ENCODE measurements at regions not wholly inside any gene's neighbourhood (a gene's known extent, or its start where the extent isn't known, plus 50 kb on each side); places are given as distances from the start of the nearest gene placed in this dataset.
A peak's percentile ranks its signal among the peaks of the same experiment; 100 is the strongest.

DNA sequence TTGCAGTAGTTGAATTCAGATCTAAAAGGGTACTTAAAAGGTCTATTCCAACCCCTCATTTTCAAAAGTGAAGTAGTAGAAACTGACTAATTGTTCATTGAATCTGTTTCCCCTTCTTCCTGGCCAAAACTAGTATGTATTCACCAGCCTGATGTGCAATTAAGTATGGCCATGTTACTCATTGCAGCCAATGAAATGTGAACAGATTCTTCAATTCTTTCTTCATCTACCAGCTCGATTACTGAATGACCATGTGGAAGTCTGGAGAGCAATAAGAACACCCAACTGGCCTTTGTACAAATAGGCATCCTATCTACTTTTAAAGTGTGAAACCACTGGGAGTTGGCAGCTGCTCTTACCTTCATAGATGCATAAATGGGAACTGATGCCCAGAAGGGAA lies 449.0 kb upstream of the ID2 start:
- CTCF ChIA-PET, result interaction anchor here (1.3 kb wide), 1 partner anchor 82 kb away, joined by 3 read pairs; no protein-coding TSS in a partner anchor

GRCh38 chr2:8234253-8234652 lies 447.6 kb upstream of the ID2 start:
- CTCF ChIA-PET, result interaction anchor here (0.9 to 1.8 kb wide), 6 partner anchors 12 to 447 kb away, joined by 3 to 8 read pairs (median 3); partner anchors contain the start of gene ID2
- POLR2A ChIA-PET, result interaction anchor here (0.7 to 2.2 kb wide), 3 partner anchors 67 to 448 kb away, joined by 3 to 24 read pairs (median 3); partner anchors contain the start of gene ID2
- DNase-seq (ENCODE audit: extremely low spot score), result no peak
- TF ChIP-seq, protein P1, sequence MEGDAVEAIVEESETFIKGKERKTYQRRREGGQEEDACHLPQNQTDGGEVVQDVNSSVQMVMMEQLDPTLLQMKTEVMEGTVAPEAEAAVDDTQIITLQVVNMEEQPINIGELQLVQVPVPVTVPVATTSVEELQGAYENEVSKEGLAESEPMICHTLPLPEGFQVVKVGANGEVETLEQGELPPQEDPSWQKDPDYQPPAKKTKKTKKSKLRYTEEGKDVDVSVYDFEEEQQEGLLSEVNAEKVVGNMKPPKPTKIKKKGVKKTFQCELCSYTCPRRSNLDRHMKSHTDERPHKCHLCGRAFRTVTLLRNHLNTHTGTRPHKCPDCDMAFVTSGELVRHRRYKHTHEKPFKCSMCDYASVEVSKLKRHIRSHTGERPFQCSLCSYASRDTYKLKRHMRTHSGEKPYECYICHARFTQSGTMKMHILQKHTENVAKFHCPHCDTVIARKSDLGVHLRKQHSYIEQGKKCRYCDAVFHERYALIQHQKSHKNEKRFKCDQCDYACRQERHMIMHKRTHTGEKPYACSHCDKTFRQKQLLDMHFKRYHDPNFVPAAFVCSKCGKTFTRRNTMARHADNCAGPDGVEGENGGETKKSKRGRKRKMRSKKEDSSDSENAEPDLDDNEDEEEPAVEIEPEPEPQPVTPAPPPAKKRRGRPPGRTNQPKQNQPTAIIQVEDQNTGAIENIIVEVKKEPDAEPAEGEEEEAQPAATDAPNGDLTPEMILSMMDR (IDR thresholded peaks at IDR 0.05; ENCODE audit: control extremely low read depth, extremely low read depth, low read depth, missing control alignments), result no peak

More for the DNA sequence above, 449.0 kb upstream of the ID2 start:
- TF ChIP-seq, protein P1 (IDR thresholded peaks at IDR 0.05; ENCODE audit: control extremely low read depth, extremely low read depth, low read depth, missing control alignments), result no peak
- POLR2A ChIA-PET, result no interaction called here
- no peak for DNase-seq (ENCODE audit: extremely low spot score)

DNA sequence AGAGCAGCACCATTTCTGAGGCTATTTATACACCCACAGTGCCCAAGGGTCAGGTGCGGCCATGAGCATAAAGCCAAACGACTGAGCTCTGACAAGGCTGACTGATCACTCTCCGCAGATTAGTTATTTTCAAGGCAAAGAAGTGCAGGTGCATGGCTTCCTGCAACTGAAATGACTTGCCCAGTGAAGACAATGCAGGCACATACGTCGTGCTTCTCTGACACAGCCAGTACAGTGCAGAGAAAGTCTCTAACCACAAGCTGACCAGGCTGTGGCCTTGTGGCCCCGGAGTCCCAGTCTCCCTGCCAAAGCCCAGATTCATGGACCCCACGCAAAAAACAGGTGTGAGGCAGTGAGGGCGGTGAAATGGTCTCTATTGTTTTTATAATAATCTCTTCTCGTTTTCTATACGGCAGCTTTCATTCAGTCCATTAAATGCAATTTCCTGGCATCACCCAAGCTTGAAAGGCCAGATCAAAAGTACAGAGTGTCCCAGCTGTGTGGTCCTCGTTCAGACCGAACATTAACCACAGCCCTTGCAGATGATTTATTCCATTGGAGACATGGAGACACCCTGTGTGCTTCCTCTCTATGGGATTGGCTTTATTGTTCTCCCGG lies 447.0 kb upstream of the ID2 start:
- ChIA-PET CTCF (interaction anchor here (0.9 to 1.8 kb wide), 6 partner anchors 11 to 447 kb away, joined by 3 to 8 read pairs (median 3); partner anchors contain the start of gene ID2), POLR2A (interaction anchor here (0.7 to 2.2 kb wide), 3 partner anchors 67 to 447 kb away, joined by 3 to 24 read pairs (median 3); partner anchors contain the start of gene ID2)
- TF ChIP-seq, protein P1 (IDR thresholded peaks at IDR 0.05; ENCODE audit: control extremely low read depth, extremely low read depth, low read depth, missing control alignments), result no peak
- peak; percentile 74 for DNase-seq (ENCODE audit: extremely low spot score)

DNA sequence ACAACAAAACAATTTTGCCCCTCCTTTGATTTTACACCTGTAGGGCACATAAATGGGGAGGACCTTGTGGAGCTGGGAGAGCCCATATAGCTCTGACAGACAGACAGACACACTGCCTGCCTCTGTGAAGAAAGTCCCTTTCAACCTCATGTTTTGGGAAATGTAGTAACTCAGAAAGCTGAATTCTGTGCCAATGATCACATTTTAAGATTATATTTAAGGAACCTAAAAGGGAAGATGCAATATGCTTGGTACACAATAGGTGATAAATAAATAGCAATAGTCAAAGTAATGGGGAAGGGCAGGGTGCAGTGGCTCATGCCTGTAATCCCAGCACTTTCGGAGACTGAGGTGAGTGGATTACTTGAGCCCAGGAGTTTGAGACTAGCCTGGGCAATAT lies 446.4 kb upstream of the ID2 start:
- no peak for DNase-seq (ENCODE audit: extremely low spot score)
- ChIA-PET CTCF (interaction anchor here (1.7 to 1.8 kb wide), 2 partner anchors 53 to 68 kb away, joined by 3 to 8 read pairs; no protein-coding TSS in a partner anchor), POLR2A (interaction anchor here (2.2 kb wide), 1 partner anchor 447 kb away, joined by 24 read pairs; the partner anchor contains the start of gene ID2)

DNA sequence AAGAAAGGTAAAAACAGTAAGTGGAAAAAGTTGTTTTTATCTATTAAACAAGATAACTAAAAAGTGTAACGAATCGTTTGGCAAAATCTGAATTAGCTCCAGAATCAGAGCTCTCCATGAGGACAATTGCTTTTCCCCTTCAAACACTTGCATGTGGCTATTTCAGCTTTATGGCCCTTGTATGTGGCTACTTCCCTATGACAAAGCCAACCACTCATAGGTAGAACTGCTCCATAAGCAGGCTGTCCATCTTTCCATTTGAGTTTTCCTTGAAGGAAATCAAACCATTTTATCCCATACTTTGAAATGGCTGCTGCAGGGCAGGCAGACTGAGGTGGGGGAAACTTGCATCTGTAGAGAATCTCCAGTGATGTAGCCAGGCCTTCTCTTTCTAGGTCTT lies 445.5 kb upstream of the ID2 start:
- ChIA-PET CTCF (no interaction called here), POLR2A (no interaction called here)
- no peak for DNase-seq (ENCODE audit: extremely low spot score)
- TF ChIP-seq, protein P1 (IDR thresholded peaks at IDR 0.05; ENCODE audit: control extremely low read depth, extremely low read depth, low read depth, missing control alignments), result no peak

More for the DNA sequence above, 446.4 kb upstream of the ID2 start:
- TF ChIP-seq, protein P1 (IDR thresholded peaks at IDR 0.05; ENCODE audit: control extremely low read depth, extremely low read depth, low read depth, missing control alignments), result no peak

- DNase-seq (ENCODE audit: extremely low spot score), result no peak
- ChIA-PET CTCF (interaction anchor here (1.0 to 1.4 kb wide), 3 partner anchors 13 to 107 kb away, joined by 3 read pairs; no protein-coding TSS in a partner anchor), POLR2A (no interaction called here)
- TF ChIP-seq, protein P1 (IDR thresholded peaks at IDR 0.05; ENCODE audit: control extremely low read depth, extremely low read depth, low read depth, missing control alignments), result no peak
These were observed 443.2 kb upstream of the ID2 start for GRCh38 chr2:8238521-8239230.
